Right renal pelvis (tissue), 4 donors: ENCODE measurements at regions not wholly inside any gene's neighbourhood (a gene's known extent, or its start where the extent isn't known, plus 50 kb on each side); places are given as distances from the start of the nearest gene placed in this dataset.

Experiments
- DNase-seq, 4 donors: peaks; one replicate each; pipeline ENCODE4 v3.0.0-alpha.2; 2013; ENCODE audit warnings: low read depth in 4 of 4, low spot score in 3 of 4, missing footprints in 1 of 4

GRCh38 chr11:23232652-23233051, 372.4 kb upstream of the CCDC179 start:
- no peak for DNase-seq

GRCh38 chr11:23233075-23233474, 372.8 kb upstream of the CCDC179 start:
- DNase-seq = no peak

- DNase-seq = no peak
These were observed 376.7 kb upstream of the CCDC179 start for GRCh38 chr11:23236826-23237555.

DNA sequence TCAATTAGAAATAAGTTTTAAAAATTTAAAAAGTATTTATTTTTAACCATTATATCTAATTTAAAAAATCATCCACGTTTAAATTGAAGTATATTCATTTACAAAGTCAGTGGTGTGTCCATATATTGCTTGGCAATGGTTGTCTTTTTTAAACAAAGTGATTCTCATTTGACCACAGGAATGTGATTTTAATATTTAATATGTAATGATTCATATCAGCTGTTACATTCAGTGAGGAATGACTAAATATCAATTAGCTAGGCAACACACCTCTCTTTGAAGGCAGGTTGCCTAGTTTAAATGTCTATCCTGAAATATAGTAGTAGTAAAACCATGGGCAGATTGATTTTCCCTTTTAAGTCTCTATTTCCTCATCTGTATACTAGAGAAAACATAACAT, 392.2 kb upstream of the CCDC179 start:
- DNase-seq = no peak

DNA sequence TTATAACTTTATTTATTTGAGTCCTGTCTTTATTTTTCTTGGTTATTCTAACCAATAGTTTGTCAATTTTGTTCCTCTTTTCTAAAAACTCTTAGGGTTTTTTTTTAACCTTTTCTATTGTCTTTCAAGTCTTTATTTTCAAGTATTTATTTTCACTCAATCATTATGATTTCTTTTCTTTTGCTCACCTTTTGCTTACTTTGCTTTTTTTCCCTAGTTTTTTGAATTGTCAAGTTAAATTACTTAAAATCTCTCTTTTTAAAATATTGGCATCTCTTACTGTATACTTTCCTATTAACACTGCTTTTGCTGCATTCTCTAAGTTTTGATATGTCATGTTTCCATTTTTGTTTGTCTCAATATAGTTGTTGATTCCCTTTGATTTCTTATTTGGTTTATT, 396.8 kb upstream of the CCDC179 start:
- DNase-seq = no peak

DNA sequence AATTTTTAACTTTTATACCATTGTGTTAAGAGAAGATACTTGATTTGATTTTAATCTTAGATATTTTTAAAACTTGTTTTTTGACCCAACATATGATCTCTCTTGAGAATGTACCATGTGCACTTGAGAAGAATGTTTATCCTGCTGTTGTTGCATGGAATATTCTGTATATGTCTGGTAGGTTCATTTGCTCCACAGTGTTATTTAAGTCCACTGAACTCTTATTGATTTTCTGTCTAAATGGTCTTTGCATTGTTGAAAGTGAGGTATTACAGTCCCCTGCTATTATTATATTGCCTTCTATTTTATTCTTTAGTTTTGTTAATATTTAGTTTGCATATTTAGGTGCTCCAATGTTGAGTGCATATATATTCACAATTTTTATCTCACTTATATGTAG, 397.3 kb upstream of the CCDC179 start:
- no peak for DNase-seq

GRCh38 chr11:23263466-23263865, 403.2 kb upstream of the CCDC179 start:
- no peak for DNase-seq

DNA sequence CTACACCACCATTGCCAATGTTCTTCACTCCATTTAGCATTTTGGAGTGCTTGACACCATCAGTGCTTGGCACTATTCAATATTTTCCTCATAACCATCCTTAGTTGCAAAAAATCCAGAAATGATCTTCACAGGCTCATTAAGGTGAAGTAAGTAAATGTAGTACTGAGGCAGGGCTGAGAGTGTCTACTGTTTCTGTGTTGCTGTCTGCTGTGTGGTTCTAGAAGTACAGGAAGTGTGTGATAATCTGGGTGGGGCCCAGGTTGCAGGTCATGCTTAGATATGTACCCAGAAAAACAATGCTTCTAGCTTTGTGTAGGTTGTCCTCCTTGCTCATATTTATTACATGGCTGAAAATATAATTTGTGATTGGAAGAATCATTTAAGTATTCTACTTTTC, 411.8 kb upstream of the CCDC179 start:
- DNase-seq = no peak

GRCh38 chr11:23278121-23278520, 417.8 kb upstream of the CCDC179 start:
- DNase-seq = no peak

- DNase-seq = no peak
These were observed 419.8 kb upstream of the CCDC179 start for GRCh38 chr11:23280088-23280487.

GRCh38 chr11:23283666-23284065, 423.4 kb upstream of the CCDC179 start:
- no peak for DNase-seq

- DNase-seq = no peak
These were observed 424.4 kb upstream of the CCDC179 start for GRCh38 chr11:23284631-23285030.

GRCh38 chr11:23288003-23288783, 427.9 kb upstream of the CCDC179 start:
- peak in 2 of 4 donors; percentile 1 to 8 for DNase-seq

DNA sequence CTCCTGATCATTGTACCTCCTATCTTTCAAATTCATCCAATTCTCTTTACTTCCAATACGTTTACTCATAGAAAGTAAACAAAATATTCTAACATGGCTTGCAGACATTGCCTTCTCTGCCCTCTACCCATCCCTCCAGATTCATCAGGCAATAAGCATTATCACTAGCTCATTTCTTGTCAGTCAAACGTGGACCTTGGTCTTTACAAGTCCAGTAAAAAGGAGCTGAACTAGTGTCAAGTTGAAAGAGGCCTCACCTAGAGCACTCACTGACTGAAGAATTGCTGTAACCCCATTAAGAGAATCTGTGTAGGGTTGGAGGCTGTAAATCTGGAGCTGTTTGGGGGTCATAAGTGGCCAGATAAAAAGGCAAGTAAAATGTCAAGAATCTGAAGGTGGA, 435.0 kb upstream of the CCDC179 start:
- no peak for DNase-seq

DNA sequence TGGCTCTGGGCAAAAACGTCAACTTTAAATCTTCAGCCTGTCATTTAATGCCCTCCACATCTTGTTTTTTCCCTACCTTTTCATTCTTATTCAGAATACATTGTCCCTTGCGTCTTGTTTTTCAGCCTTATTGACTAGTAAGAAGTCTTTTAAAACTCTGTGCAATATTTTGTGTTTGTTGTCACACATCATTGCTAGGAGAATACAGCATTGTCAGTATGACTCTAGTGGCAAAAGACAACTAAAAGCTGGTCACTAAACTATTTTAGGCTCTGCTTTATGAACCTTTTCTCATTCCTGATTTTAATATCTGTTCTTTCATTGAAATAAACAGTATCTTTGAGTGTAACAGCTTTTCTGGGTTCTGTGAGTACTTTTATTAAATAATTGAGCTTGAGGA, 447.8 kb upstream of the CCDC179 start:
- no peak for DNase-seq

DNA sequence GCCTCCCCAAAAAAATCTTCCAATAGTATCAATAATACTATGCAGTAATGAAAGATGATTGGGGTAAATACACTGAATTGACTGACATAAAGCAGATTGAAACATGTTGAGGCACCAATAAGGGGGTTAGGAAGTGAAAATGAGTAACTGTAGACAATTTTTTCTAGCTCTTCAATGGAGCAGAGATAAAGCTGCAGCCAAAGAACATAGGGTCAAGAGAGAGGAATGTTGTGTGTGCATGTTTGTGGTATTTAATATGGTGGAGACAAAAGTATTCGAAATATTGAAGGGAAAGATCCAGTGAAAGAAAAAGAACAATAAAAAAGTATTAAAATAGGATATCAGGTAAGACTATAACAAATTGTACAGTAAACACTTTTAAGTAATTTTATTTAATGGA, 450.0 kb upstream of the CCDC179 start:
- no peak for DNase-seq

- no peak for DNase-seq
These were observed 452.0 kb upstream of the CCDC179 start for GRCh38 chr11:23311986-23312940.

DNA sequence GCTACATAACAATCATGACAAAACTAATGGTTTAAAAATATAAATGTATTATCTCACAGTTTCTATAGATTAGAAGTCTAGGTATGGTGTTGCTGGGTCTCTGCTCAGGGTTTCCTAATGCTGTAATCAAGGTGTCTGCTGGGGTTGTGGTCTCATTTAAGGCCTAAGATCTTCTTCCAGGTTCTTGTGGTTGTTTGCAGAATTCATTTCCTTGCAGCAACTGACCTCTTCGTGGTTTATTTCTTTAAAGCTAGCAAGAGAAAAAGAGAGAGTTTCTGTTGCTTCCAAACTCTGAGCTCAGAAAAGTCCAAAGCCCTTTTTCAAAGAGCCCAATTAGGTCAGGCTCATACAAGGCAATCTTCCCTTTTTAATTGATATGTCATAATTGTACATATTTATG, 452.7 kb upstream of the CCDC179 start:
- DNase-seq = no peak

DNA sequence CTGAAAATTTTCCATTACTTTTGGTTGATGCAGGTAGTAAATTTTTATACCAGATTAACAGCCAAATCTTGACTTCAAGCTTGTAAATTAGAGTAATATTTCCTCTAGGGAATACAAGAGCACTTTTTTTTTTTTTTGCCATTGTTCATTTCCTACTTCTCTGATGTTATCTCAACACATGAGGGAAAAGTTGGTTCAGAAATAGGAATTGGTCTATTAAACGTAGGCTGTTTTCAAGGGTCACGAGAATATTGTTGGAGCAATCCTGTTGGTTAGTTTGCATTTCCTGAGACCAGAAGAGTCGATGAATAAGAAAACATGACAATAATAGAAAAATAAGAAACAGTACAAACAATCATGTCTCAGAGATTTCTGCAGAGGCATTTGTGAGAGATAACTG, 453.9 kb upstream of the CCDC179 start:
- no peak for DNase-seq

GRCh38 chr11:23315286-23315685, 455.0 kb upstream of the CCDC179 start:
- no peak for DNase-seq

DNA sequence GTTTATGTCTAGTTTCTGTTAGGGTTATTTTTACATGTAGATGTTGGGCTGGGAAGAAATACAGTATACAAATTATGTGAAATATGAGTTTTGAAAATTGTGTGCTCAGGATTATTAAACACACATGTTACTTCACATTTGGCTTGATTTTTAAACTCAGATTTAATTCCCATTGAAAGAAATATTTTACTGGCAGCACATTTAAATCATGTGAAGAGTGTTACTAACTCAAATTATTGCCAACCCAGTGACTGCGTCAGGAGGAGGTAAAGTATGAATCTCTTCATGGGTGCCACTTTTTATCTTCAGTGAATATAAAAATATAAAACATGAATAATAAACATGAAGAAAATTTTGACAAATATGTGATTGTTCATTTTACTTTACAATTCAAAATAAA, 457.5 kb upstream of the CCDC179 start:
- no peak for DNase-seq
